Gastroesophageal sphincter (tissue), 4 donors: ENCODE measurements at regions not wholly inside any gene's neighbourhood (a gene's known extent, or its start where the extent isn't known, plus 50 kb on each side); places are given as distances from the start of the nearest gene placed in this dataset.

Experiments
- ATAC-seq: fragments of 150-250 bp; one replicate; pipeline ENCODE4 v1.9.1; 2016; ENCODE audit warnings: mild to moderate bottlenecking, moderate library complexity
- H3K27ac ChIP-seq, 4 donors: fragments of 200-600 bp; sonication (generic) in 3 of 4; 1 replicate in 3 of 4; 2 replicates in 1 of 4; pipeline ENCODE4 v1.5.1; 2016 to 2019
- H3K27me3 ChIP-seq: fragments of 200-600 bp; sonication (generic); one replicate; pipeline ENCODE4 v1.5.1; 2019
- H3K36me3 ChIP-seq, 2 donors: fragments of 200-600 bp; sonication (generic); one replicate each; pipeline ENCODE4 v1.5.1; 2019; ENCODE audit warnings: control low read depth in 1 of 2
- H3K4me1 ChIP-seq, 3 donors: fragments of 200-600 bp; sonication (generic); 1 replicate in 2 of 3; 2 replicates in 1 of 3; pipeline ENCODE4 v1.5.1; 2016 to 2019; ENCODE audit warnings: control low read depth in 2 of 3
- H3K4me3 ChIP-seq, 2 donors: fragments of 200-600 bp; sonication (generic); one replicate each; pipeline ENCODE4 v1.5.1; 2019; ENCODE audit warnings: mild to moderate bottlenecking in 1 of 2, moderate library complexity in 1 of 2
- H3K9me3 ChIP-seq, 3 donors: fragments of 200-600 bp; sonication (generic); one replicate each; pipeline ENCODE4 v1.5.1; 2017 to 2019; ENCODE audit warnings: control low read depth in 2 of 3
- CTCF ChIP-seq, 4 experiments: fragments of 200-600 bp in 2 of 4; fragments of 450-650 bp in 2 of 4; sonication (generic) in 1 of 4; IDR thresholded peaks; one replicate each; pipeline ENCODE4 v1.5.1; 2017 to 2019; ENCODE audit warnings: antibody characterized with exemption in 4 of 4, mild to moderate bottlenecking in 2 of 4, moderate library complexity in 2 of 4
- EP300 ChIP-seq: sonication (generic); formaldehyde crosslinking; IDR thresholded peaks from one replicate; pipeline ENCODE4 v1.6.1; 2017; ENCODE audit warnings: antibody characterized with exemption, mild to moderate bottlenecking
- POLR2A ChIP-seq, 2 donors: fragments of 450-650 bp; IDR thresholded peaks; one replicate each; pipeline ENCODE4 v1.6.1; 2017; ENCODE audit warnings: antibody characterized with exemption in 2 of 2, mild to moderate bottlenecking in 2 of 2, moderate library complexity in 1 of 2
- POLR2AphosphoS5 ChIP-seq: sonication (generic); formaldehyde crosslinking; IDR thresholded peaks from one replicate; pipeline ENCODE4 v1.6.1; 2017; ENCODE audit warnings: antibody characterized with exemption
- WGBS, 2 donors: methylation state at CpG; one replicate each; pipeline ENCODE4 v1.1.5; 2018; ENCODE audit warnings: low coverage in 1 of 2; 5-methylcytosine and 5-hydroxymethylcytosine counted together

DNA sequence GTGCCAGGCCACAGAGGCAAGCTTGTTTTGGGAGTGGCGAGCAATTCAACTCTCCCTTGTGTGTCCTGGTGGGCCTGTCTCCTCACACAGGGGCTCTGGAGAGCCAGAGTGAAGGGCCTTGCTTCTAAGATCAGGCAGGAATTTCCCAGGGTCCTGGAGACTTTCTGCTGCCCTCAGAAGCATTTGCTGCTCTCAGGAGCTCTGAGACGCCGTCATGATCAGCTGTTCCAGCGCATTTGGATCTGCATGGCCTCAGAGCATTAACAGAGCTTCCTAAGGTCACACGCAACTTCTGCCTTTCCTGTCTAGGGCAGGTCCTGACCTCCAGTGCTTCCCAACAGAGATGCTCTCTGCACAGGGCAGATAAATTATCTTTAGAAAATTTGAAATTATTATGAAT, 52.2 kb upstream of the C10orf90 start:
- no peak for ATAC-seq
- Histone ChIP-seq H3K9me3 (peaks cover 0 to 5% (median 0%) of the 10 kb centered on the region in 3 donors), H3K4me1 (no peaks in the 10 kb centered on the region), H3K27ac (no peak overlapping the region), H3K4me3 (no peak overlapping the region), H3K36me3 (no peaks in the 10 kb centered on the region), H3K27me3 (peaks cover 11% of the 10 kb centered on the region)
- TF ChIP-seq EP300 (no peak), CTCF (IDR thresholded peaks at IDR 0.05) (no peak), POLR2A (IDR thresholded peaks at IDR 0.05) (no peak), POLR2AphosphoS5 (no peak)
- WGBS, 2 donors, result 100% methylated on average over 1 of the region's 5 CpGs; no CpG with 5 or more reads in 1 of the 2 donors

DNA sequence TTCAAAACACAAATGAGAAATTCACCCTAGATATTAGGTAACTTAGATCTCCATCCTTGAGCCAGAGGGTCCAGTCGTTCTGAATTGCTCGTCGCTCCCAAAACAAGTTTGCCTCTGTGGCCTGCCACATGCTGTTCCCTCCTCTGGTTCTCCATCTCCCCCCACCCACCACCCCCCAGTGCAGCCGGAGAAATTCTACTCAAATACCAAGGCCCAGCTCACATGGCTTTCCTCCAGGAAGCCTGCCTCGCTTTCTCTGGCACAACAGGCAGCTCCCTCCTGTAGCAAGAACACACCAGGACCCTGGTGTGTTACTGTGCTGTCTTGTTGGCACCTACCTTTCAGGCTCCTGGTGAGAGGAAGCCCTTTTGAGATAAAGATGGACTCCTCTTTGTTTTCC, 52.7 kb upstream of the C10orf90 start:
- TF ChIP-seq POLR2AphosphoS5 (no peak), POLR2A (IDR thresholded peaks at IDR 0.05) (no peak), EP300 (no peak), CTCF (IDR thresholded peaks at IDR 0.05) (no peak)
- Histone ChIP-seq H3K4me3 (no peak overlapping the region), H3K9me3 (peaks cover 0 to 9% (median 0%) of the 10 kb centered on the region in 3 donors), H3K36me3 (no peaks in the 10 kb centered on the region), H3K27me3 (peaks cover 11% of the 10 kb centered on the region), H3K4me1 (no peaks in the 10 kb centered on the region), H3K27ac (no peak overlapping the region)
- WGBS, 2 donors, result 79 to 80% methylated on average over 1 to 4 of the region's 5 CpGs
- no peak for ATAC-seq

- TF ChIP-seq CTCF (IDR thresholded peaks at IDR 0.05), result no peak
- H3K36me3 ChIP-seq, result no peaks in the 10 kb centered on the region
- no peak overlapping the region for H3K4me3 ChIP-seq
- H3K27me3 ChIP-seq, result peaks cover 3% of the 10 kb centered on the region
- H3K27ac ChIP-seq, result no peak overlapping the region
- peaks cover 0 to 16% (median 0%) of the 10 kb centered on the region in 3 donors for H3K9me3 ChIP-seq
- no peak for ATAC-seq
- H3K4me1 ChIP-seq, result no peaks in the 10 kb centered on the region
- 79 to 86% methylated on average over 3 to 6 of the region's 6 CpGs for WGBS, 2 donors
Measured at GRCh38 chr10:126729314-126729870, 58.9 kb upstream of the C10orf90 start.

DNA sequence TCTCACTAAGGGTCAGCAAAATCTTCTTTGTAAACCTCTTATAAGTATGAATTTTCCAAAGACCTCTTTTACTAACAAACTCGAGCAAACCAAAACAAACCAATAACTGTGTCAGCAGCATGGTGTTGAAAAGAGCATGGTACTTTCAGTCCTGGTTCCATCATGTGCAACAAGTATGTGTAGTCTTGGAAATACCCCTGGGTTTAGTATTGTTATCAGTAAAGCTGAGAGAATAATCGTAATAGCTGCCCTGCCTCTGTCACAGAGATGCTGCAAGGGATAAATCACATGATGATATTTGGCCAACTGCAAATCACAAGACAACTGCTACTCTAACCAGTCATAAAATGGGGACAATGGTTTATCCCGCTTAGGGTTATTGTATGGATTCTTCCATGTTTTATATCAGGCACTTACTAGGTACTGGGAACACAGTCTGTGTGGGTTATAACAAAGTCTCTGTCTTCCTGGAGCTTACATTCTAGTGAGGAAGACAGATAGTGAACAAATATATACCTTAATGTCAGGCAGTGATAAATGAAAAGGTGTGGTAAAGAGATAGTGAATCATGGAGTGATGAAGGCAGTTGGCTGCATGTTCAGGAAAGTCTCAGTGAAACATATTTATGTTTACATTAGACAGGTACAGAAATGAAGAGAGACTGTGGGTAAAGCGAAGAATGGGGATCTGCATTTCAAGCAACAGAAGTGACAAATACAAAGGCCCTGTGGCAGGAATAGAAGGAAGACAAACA, 60.5 kb upstream of the C10orf90 start:
- ATAC-seq, result no peak

More for the DNA sequence above, 60.5 kb upstream of the C10orf90 start:
- Histone ChIP-seq H3K27ac (no peak overlapping the region), H3K4me3 (no peak overlapping the region), H3K27me3 (peaks cover 8% of the 10 kb centered on the region), H3K4me1 (no peaks in the 10 kb centered on the region), H3K9me3 (peaks cover 0 to 16% (median 0%) of the 10 kb centered on the region in 3 donors), H3K36me3 (no peaks in the 10 kb centered on the region)
- TF ChIP-seq CTCF (IDR thresholded peaks at IDR 0.05) (no peak), POLR2AphosphoS5 (no peak), EP300 (no peak), POLR2A (IDR thresholded peaks at IDR 0.05) (no peak)
- 83 to 90% methylated on average over 3 of the region's 4 CpGs for WGBS, 2 donors
